Mammary epithelial cell (primary cell): ENCODE measurements at regions not wholly inside any gene's neighbourhood (a gene's known extent, or its start where the extent isn't known, plus 50 kb on each side); places are given as distances from the start of the nearest gene placed in this dataset.

Experiments used
- CTCF ChIP-seq, 2 donors: IDR thresholded peaks in 1 of 2; conservative IDR thresholded peaks in 1 of 2; 2 replicates each; pipeline ENCODE4 v1.5.1; 2011 to 2012; ENCODE audit warnings: inconsistent platforms in 2 of 2, low read length in 2 of 2, mild to moderate bottlenecking in 2 of 2, control low read depth in 1 of 2, low read depth in 1 of 2; ENCODE audit not compliant: insufficient read depth in 1 of 2; ENCODE audit errors: extremely low read depth in 1 of 2
- EZH2 ChIP-seq: IDR thresholded peaks from 2 replicates; pipeline ENCODE4 v1.6.1; 2012; ENCODE audit warnings: low read length, inconsistent platforms, borderline replicate concordance

GRCh38 chr6:30832864-30833263 is 51.5 kb upstream of the DDR1 start:
- TF ChIP-seq CTCF (conservative IDR thresholded peaks at IDR 0.05 in 1 of 2, IDR thresholded peaks at IDR 0.05 in 1 of 2; ENCODE audit: extremely low read depth in 1 of 2, insufficient read depth in 1 of 2, low read depth in 1 of 2, low read length in 2 of 2) = no peak
- no peak for TF ChIP-seq EZH2
